Osteocyte (in vitro differentiated cells): ENCODE measurements at regions not wholly inside any gene's neighbourhood (a gene's known extent, or its start where the extent isn't known, plus 50 kb on each side); places are given as distances from the start of the nearest gene placed in this dataset.

ENCODE experiments used
- DNase-seq: peaks from one replicate; pipeline ENCODE4 v3.0.0; 2021; ENCODE audit warnings: mixed read lengths; ENCODE audit not compliant: unreplicated experiment; ENCODE audit errors: extremely low spot score
- H3K27ac Mint-ChIP-seq: one replicate; pipeline ENCODE4 v1.8.0; 2021; ENCODE audit warnings: mild to moderate bottlenecking, mixed read lengths; ENCODE audit not compliant: unreplicated experiment
- H3K27me3 Mint-ChIP-seq: one replicate; pipeline ENCODE4 v1.8.0; 2021; ENCODE audit warnings: mixed read lengths; ENCODE audit not compliant: unreplicated experiment
- H3K36me3 Mint-ChIP-seq: one replicate; pipeline ENCODE4 v1.8.0; 2021; ENCODE audit warnings: mixed read lengths; ENCODE audit not compliant: unreplicated experiment
- H3K4me1 Mint-ChIP-seq: one replicate; pipeline ENCODE4 v1.8.0; 2021; ENCODE audit warnings: mixed read lengths; ENCODE audit not compliant: unreplicated experiment
- H3K4me3 Mint-ChIP-seq: one replicate; pipeline ENCODE4 v1.8.0; 2021; ENCODE audit warnings: mild to moderate bottlenecking, moderate library complexity, mixed read lengths; ENCODE audit not compliant: unreplicated experiment
- H3K9me3 Mint-ChIP-seq: one replicate; pipeline ENCODE4 v1.8.0; 2021; ENCODE audit warnings: mixed read lengths; ENCODE audit not compliant: unreplicated experiment
- TF ChIP-seq, protein P1 (sequence below): fragments of 200-600 bp; sonication (generic); IDR thresholded peaks from 2 replicates; pipeline ENCODE4 v1.5.0; 2021; ENCODE audit warnings: antibody characterized with exemption, mild to moderate bottlenecking, moderate library complexity

DNA sequence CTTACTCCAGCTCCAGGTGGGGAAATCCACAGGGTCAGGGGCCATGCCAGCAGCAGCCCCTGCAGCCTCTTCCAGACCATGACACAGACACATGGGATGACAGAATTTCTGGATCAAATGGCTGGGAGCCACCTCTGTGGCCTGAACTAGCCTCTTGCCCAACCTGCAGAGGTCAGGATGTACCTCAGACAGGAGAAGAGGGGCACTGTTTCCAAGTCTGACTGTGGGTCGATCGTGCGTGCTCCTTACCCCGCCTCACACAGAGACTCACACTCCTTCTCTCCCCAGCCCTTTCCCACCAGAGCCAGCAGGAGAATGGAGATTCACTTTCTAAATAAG, 131.9 kb downstream of the FAM43A start:
- DNase-seq, result no peak
- no peaks in the 10 kb centered on the region for H3K4me1 Mint-ChIP-seq
- no peak overlapping the region for H3K27ac Mint-ChIP-seq
- no peaks in the 10 kb centered on the region for H3K36me3 Mint-ChIP-seq
- no peak overlapping the region for H3K4me3 Mint-ChIP-seq
- TF ChIP-seq, protein P1, sequence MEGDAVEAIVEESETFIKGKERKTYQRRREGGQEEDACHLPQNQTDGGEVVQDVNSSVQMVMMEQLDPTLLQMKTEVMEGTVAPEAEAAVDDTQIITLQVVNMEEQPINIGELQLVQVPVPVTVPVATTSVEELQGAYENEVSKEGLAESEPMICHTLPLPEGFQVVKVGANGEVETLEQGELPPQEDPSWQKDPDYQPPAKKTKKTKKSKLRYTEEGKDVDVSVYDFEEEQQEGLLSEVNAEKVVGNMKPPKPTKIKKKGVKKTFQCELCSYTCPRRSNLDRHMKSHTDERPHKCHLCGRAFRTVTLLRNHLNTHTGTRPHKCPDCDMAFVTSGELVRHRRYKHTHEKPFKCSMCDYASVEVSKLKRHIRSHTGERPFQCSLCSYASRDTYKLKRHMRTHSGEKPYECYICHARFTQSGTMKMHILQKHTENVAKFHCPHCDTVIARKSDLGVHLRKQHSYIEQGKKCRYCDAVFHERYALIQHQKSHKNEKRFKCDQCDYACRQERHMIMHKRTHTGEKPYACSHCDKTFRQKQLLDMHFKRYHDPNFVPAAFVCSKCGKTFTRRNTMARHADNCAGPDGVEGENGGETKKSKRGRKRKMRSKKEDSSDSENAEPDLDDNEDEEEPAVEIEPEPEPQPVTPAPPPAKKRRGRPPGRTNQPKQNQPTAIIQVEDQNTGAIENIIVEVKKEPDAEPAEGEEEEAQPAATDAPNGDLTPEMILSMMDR, result no peak
- H3K9me3 Mint-ChIP-seq, result no peaks in the 10 kb centered on the region
- H3K27me3 Mint-ChIP-seq, result peaks cover 54% of the 10 kb centered on the region

DNA sequence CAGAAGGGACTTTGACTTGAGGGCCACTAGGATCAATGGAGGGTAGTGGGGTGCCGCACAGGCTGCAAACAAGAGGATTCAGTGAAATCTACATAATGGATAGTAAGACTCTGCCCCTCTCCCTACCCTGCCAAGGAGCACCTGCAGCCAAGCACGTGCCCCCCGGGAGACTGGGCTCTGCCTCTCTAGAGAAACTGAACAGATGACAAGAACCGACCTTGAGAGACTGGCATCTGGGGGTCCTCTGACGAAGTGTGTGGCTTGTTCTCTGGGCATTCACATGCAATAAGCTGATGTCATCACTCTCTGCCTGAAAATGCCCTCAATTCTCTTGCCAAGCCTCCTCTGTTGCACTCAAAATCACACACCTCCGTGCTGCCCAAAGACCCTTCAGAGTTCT, 132.3 kb downstream of the FAM43A start:
- peaks cover 52% of the 10 kb centered on the region for H3K27me3 Mint-ChIP-seq
- no peak overlapping the region for H3K27ac Mint-ChIP-seq
- TF ChIP-seq, protein P1, result no peak

DNA sequence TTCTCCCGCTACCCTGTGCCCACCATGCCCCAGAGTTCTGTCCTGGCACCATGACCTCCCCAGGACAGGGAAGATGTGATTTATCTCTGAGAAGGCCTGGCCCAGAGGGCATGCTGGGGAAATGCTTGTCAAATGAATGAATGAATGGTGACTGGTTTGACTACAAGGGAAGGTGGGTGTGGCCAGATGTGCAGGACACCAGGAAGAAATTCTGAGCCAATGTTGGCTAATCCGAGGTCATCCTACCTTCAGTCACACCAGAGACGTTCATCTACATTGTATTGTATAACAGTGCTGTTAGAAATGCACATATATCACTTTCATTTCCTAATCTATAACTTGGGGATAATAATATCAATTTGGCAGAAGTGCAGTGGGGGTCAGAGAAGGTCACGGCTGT, 138.4 kb downstream of the FAM43A start:
- Mint-ChIP-seq H3K4me3 (no peak overlapping the region), H3K36me3 (no peaks in the 10 kb centered on the region), H3K9me3 (no peaks in the 10 kb centered on the region), H3K4me1 (no peaks in the 10 kb centered on the region), H3K27ac (no peak overlapping the region), H3K27me3 (peaks cover 26% of the 10 kb centered on the region)
- no peak for DNase-seq
- TF ChIP-seq, protein P1, result no peak

More for the DNA sequence above, 132.3 kb downstream of the FAM43A start:
- no peak for DNase-seq
- no peaks in the 10 kb centered on the region for H3K36me3 Mint-ChIP-seq
- H3K4me1 Mint-ChIP-seq, result no peaks in the 10 kb centered on the region
- H3K4me3 Mint-ChIP-seq, result no peak overlapping the region
- no peaks in the 10 kb centered on the region for H3K9me3 Mint-ChIP-seq

DNA sequence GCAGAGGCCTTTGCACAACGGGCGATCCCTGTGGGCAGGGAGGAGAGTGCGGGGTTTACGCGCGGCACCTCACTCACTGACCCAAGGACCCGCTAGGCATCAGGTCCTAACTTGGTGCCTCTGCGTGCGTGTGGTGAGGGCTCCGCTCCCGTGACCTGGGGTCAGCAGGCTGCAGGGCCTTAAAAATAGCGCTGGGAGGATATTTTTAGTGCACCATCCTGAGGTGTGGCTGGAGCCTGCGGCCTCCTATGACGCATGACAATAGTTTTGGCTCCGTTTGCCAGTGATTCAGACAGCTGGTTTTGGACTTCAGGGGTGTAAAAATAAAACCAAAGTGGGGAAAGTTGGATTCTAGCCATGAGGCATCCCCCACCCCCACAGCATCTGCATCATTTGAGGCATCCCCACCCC, 139.0 kb downstream of the FAM43A start:
- no peaks in the 10 kb centered on the region for H3K9me3 Mint-ChIP-seq
- TF ChIP-seq, protein P1, result no peak
- H3K27ac Mint-ChIP-seq, result no peak overlapping the region
- H3K27me3 Mint-ChIP-seq, result peaks cover 21% of the 10 kb centered on the region
- DNase-seq, result no peak
- no peaks in the 10 kb centered on the region for H3K36me3 Mint-ChIP-seq
- no peaks in the 10 kb centered on the region for H3K4me1 Mint-ChIP-seq
- no peak overlapping the region for H3K4me3 Mint-ChIP-seq

DNA sequence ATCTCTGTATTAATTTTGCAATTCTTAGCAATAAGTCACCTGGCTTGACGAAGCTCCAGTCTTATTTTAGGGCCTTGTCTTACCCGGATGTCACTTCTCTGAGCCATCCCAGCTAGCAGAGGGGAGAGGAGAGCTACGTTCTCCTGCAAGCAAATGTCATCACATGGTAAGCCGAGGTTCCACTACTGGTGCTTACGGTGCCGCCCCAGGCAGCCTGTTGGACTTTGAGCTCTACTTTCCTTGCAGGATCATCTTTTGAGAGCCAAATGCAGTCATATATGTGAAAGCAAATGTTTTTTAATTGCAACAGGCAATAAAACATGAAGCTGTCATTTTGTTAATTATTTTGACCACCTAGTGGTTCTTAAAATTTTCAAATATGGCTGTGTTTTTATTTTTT, 140.9 kb downstream of the FAM43A start:
- Mint-ChIP-seq H3K9me3 (no peaks in the 10 kb centered on the region), H3K4me3 (no peak overlapping the region), H3K4me1 (peaks cover 2% of the 10 kb centered on the region), H3K27ac (no peak overlapping the region), H3K27me3 (peaks cover 13% of the 10 kb centered on the region), H3K36me3 (no peaks in the 10 kb centered on the region)
- TF ChIP-seq, protein P1, result no peak
- DNase-seq, result no peak
